ENCODE measurements at regions not wholly inside any gene's neighbourhood (a gene's known extent, or its start where the extent isn't known, plus 50 kb on each side); places are given as distances from the start of the nearest gene placed in this dataset.
"Not testable (repeated sequence)": the region's sequence is repeated elsewhere in the genome, so short reads cannot be mapped to it uniquely, and the experiment has no call there.

DNA sequence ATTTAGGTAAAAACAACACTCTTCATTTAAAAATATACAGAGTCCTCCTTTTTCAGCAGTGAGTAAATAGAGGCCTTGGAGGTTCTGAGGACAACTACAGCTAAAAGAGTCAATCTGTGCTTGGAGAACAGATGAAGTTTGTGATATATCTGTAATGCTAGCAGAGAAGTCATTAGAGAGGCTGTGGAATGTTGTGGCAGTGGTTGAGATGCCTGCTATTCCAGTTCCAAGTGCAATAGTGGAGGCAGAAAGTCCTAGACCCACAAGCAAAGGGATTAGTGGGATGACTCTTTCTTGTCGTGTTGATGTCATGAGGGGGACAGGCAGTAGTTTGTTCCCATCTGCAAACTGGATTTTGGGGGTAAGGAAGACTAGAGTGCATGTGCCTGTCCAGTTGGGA lies 62.1 kb upstream of the EZR start:
- not testable (repeated sequence) for DNase-seq

DNA sequence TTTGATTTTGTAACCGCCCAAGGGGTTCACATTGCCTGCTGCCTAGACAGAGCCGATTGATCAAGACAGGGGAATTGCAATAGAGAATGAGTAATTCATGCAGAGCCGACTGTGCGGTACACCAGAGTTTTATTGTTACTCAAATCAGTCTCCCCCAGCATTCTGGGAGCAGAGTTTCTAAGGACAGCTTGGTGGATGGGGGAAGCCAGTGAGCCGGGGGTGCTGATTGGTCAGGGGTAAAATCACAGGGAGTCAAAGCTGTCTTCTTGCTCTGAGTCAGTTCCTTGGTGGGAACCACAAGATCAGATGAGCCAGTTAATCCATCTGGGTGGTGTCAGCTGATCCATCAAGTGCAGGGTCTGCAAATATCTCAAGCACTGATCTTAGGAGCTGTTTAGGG lies 60.0 kb upstream of the EZR start:
- no peak for DNase-seq

DNA sequence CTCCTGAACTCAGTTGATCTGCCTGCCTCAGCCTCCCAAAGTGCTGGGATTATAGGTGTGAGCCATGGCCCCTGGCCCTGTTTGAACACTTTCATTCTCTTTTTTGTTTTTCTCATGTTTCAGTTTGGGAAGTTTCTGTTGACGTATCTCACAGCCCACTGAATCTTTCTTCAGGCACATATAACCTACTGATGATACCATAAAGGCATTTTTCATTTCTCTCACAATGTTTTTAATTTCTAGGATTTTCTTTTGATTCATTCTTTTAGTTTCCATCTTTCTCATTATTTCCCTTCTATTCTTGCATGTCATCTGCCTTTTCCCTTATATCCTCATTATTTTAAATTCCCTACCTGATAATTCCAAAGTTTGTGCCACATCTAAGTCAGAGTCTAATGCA lies 58.5 kb upstream of the EZR start:
- DNase-seq = no peak

DNA sequence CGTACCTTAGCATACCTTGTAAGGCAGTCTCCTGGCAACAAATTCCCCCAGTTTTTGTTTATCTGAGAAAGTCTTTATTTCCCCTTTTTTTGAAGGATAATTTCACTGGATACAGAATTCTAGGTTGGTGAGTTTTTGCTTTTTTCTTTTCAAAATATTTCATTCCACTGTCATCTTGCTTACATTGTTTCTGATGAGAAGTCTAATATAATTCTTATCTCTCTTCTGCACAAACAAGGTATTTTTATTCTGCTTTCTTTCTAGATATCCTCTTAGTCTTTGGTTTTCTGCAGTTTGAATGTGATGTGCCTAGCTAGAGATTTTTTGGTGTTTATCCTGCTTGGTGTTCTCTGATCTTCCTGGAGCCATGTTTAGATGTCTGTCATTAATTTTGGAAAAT lies 57.7 kb upstream of the EZR start:
- no peak for DNase-seq

DNA sequence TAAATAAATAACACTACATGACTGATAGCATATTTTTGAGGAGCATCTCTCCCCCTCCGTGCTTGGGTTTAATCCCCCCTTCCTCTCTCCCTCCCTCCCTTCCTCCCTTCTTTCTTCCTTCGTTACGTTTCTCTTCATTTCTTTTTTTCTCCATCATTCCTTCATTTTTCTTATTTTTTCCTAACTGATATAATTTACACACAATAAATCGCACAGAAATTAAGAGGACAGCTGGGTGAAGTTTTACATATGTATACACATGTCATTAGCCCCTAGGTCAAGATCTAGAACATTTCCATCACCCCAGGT lies 51.4 kb upstream of the EZR start:
- no peak for DNase-seq

DNA sequence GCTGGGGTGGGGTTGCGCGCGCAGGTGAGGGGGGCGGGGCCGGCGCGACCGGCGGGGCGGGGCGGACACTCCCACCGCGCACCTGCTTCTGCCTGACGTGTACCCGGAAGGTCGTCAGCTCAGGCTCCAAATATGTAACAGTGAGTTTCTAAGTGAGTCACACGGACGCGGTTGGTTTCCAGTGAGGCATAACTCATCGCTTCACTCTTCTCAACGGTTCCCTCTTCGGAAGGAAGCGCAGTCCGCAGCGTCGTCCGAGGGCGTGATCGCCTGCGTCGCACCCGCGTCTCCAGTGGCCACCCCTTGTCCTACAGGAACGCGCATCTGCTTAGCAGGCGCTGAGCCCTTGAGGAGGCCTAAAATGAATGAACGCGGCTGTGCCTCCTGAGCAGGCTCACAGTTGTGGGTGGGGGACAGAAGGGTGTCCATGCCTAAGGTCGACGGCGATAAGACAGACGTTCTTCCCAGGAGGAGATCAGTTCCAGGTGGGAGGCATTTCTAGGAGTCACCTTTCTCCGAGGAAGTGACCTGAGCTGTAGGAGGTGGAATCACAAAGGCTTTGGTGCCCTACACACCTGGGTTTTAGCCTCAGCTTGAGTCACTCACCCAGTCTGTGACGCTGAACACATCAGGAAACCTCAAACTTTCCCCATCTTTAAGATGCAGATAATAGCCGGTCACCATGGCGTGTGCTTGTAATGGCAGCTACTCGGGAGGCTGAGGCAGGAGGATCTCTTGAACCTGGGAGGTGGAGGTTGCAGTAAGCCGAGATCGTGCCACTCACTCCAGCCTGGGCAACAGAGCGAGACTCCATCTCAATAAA lies 50.9 kb upstream of the EZR start:
- no peak for DNase-seq

DNA sequence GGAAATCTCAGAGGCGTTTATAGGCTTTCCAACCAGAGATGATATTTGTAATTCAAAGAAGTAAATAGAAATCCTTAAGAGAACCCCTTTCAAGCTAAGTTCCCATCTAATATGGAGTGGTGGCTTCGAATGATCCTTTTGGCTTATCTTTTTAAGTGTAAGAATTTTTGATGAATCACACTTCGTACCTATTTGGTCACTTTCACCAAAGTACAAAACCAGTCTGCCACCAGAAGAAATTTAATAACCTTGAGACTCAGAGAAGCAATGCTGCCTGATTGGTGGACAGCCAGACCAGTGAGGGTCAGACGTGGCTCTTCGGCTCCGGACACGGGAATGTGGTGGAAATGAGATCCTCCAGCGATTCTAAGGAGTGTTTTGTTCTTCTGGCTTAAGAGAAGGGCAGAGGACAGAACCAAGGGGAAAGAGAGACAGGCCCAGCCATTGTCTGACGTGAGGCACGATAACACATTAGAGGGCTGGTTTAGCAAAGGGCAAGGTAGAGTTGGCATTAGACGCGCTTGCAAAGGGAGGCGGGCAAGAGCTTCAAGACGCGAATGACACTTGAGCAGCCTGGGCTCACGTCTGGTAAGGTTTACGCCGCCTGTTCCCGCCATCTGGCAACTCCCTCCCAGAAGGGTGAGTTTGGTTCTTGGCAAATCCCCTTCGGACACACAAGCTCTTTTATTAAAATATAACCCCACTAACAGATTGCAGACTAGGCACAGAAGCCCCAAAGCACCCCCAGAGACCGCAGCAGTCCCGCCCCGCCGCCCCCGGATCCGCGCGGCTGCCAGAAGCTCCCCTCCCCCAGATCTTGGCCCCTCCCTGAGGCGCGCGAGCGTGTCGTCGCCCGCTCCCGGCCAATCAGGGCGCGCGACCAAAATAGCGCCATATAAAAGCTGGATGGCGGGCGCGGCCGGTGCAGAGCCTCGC lies 50.0 kb upstream of the EZR start:
- DNase-seq = peak; percentile 97

Measured in NCI-H1105 treated with DMSO at 0.1 percent for 48 hours (cell line).